ENCODE measurements at regions not wholly inside any gene's neighbourhood (a gene's known extent, or its start where the extent isn't known, plus 50 kb on each side); places are given as distances from the start of the nearest gene placed in this dataset.

GRCh38 chr10:36716291-36716690 lies 409.1 kb upstream of the ANKRD30A start:
- H3K27ac ChIP-seq: no peak overlapping the region
- H3K4me3 ChIP-seq: no peak overlapping the region

- Histone ChIP-seq H3K4me3 (no peak overlapping the region), H3K27ac (no peak overlapping the region)
Measured at GRCh38 chr10:36712695-36713094, 412.7 kb upstream of the ANKRD30A start.

DNA sequence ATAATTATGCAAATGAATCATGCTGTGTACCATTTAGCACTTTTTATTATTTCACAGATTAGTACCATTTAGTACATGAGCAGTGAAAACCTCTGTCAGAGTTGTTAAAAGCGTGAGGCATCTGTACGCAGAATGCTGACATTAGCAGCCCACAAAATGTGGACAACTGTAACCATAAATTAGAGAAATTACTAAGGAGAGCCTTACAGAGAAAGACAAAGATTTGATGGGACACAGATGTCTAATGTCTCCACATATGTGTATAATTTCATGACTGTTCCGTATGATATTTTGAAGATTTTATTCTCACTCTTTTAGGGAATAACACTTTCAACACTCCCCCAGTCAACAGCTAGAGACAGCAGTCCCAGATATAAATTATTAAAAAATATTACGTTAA lies 414.0 kb upstream of the ANKRD30A start:
- Histone ChIP-seq H3K4me3 (no peak overlapping the region), H3K27ac (peak overlapping the region in 1 of 21 experiments; percentile 18)

- no peak overlapping the region for H3K27ac ChIP-seq
Measured at GRCh38 chr10:36704124-36704523, 421.3 kb upstream of the ANKRD30A start.

DNA sequence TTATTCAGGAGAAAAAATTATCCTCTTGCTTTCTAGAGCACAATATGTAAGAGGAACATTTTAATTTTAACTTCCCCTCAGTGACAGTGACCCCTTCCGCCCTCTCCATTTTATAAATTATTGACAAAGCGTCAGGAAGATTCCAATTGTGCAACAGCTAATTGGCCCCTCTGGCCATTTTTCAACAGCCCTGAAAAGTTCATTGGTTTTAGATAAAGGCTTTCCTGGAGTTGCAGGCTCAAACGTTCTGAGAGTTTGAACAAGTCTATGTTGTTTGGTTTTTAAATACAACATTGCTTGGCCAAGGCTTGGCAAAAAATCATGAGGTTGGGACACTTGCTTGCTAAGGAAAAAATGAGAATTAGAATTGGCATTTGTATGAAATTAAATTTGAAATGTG lies 422.2 kb upstream of the ANKRD30A start:
- Histone ChIP-seq H3K4me3 (no peak overlapping the region), H3K27ac (no peak overlapping the region)

More at GRCh38 chr10:36704124-36704523, 421.3 kb upstream of the ANKRD30A start:
- no peak overlapping the region for H3K4me3 ChIP-seq

DNA sequence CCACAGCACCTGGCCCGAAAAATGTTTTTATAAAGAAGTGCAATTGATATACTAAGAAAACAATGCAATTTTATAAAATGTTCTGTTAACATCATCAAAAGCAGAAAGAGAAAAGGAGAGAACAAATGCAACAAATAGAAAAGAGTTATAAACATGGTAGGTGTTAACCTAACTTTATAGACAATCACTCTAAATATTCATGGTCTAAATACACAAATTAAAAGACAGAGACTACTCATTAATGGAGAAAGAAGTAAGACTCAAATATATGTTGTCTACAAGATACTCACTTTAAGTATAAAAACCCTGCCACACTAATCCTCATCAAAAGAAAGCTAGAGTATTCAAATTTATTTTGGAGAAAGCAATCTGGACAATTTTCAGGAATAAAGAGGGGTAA lies 425.3 kb upstream of the ANKRD30A start:
- H3K27ac ChIP-seq: no peak overlapping the region

DNA sequence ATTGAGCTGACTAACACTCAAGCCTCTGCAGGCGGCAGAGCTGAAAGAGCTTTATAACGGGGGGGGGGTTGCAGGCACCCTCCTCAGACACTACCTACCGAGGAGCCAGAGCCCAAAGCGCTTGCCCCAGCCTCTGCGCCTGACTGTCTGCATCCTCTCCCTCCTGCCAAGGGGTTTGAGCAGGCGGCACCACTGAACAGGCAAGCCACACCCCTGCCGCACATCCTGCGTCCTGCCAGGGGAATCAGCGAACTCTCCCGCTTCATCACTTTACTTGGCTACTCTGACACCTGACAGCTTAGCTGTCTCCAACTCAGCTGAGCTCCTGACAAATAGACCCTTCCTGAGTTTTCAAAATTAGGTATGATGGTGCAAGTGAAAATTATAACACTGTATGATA lies 432.6 kb upstream of the ANKRD30A start:
- H3K27ac ChIP-seq: no peak overlapping the region
- H3K4me3 ChIP-seq: no peak overlapping the region

More for the DNA sequence above, 425.3 kb upstream of the ANKRD30A start:
- H3K4me3 ChIP-seq: no peak overlapping the region

DNA sequence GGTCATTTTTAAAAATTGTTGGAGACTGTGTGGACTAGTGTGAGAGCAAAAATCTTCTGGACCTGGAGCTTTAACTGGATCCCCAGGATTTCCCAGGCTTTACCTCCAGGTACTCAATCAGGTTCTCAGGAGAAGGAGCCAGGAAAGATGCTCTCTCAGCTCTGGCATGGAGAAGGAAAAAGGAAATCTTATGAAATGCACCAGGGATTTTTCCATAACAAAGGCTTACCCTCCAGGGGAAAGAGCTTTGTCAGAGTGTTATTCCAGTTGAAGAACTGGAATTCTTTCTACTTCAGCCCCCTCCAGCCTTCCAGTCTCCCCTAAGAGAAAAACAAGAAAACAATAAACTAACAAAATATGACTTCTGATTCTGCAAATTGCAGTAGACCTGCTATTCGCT lies 436.7 kb upstream of the ANKRD30A start:
- Histone ChIP-seq H3K27ac (no peak overlapping the region), H3K4me3 (no peak overlapping the region)

GRCh38 chr10:36683421-36683820 lies 442.0 kb upstream of the ANKRD30A start:
- no peak overlapping the region for H3K4me3 ChIP-seq
- H3K27ac ChIP-seq: no peak overlapping the region

GRCh38 chr10:36681751-36682632 lies 443.4 kb upstream of the ANKRD30A start:
- H3K4me3 ChIP-seq: no peak overlapping the region
- no peak overlapping the region for H3K27ac ChIP-seq

DNA sequence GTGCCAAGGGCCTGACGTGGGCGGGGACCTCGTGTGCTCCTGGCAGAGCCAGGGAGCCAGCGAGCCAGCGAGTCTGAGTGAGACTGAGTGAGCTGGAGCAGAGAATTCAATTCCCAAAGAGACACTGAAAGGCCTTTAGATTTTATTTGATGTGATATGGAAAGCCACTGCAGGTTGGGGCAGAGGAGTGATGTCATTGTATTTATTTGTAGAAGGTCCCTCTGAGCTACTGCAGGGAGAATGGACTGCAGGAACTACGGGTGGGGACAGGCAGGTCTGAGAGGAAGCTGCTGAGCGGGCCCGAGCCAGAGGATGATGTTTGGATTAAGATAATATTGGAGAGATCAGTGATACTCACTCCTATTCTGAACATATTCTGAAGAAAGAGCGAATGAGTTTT lies 445.8 kb upstream of the ANKRD30A start:
- no peak overlapping the region for H3K4me3 ChIP-seq
- no peak overlapping the region for H3K27ac ChIP-seq

- no peak overlapping the region for H3K4me3 ChIP-seq
- no peak overlapping the region for H3K27ac ChIP-seq
Measured at GRCh38 chr10:36677431-36677768, 448.0 kb upstream of the ANKRD30A start.

- Histone ChIP-seq H3K4me3 (no peak overlapping the region), H3K27ac (no peak overlapping the region)
Measured at GRCh38 chr10:36676756-36677430, 448.5 kb upstream of the ANKRD30A start.

- no peak overlapping the region for H3K27ac ChIP-seq
- no peak overlapping the region for H3K4me3 ChIP-seq
Measured at GRCh38 chr10:36676321-36676720, 449.1 kb upstream of the ANKRD30A start.

DNA sequence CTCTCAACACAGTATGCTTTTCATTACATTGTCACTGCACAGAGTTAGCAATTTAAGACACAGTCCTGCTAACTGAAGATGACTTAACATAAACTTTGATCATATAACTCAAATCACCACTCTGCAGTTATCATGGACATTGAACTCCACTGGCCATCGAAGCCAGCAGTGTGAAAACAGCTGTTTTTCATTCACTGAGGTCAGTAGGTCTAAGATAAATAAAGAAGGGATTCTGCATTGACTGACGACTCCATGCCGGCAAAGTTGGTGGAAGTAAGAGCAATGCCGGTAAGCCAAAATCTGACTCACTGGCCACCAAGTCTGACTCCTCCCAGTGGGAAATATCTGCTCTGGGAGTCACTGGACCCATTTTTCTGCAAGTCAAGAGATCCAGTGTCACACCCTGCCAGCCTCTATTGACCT lies 449.9 kb upstream of the ANKRD30A start:
- no peak overlapping the region for H3K4me3 ChIP-seq
- no peak overlapping the region for H3K27ac ChIP-seq

DNA sequence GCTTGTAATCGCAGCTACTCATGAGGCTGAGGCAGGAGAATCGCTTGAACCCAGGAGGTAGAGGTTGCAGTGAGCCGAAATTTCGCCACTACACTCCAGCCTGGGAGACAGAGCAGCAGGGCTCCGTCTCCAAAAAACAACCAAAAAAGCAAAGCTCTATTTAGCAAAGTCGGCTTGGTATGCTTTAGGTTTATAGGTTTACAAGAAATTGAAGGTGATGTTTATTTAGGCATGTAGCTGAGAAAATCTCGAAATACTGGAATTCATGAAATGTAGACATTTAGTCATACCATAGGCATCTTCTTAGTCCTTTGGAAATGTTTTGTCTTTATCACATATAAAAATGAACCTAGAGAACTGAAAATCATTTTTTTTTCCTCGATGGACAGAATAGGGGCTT lies 453.8 kb upstream of the ANKRD30A start:
- H3K27ac ChIP-seq: no peak overlapping the region
- no peak overlapping the region for H3K4me3 ChIP-seq

DNA sequence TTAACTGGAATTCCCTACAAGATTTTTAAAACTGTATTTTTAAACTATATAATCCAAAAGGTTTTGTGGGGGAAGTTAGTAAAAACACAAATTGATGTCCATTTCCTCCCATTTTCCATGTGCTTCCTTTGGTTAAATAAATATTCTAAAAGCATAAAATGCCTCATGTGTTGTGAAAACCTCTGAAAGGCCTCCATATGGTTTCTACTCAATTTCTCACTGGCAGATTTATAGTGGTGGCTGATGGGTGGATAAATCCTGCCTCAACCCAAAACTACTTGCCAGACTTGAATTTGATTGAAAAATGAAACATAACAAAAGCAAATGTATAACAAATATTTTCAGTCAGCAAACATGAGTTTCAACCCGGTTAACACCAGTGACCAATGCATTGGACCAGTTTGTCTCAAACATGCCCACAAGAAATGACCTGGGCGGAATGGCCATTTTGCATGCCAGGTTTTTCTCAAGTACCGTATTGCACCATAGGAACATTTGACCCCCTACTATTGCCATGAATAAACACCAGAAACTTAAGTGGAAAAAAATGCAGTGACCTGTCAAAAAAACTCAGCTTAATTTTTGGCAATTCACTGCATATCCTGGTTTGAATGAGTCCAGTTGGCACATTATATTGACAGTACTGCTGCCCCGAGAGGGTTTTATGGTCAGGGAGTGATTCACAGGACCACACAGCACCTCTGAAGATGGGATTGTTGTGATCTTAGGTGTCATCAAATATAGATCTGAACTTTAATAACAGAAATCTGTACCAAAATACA lies 454.6 kb upstream of the ANKRD30A start:
- Histone ChIP-seq H3K27ac (no peak overlapping the region), H3K4me3 (no peak overlapping the region)

GRCh38 chr10:36669615-36670352 lies 455.6 kb upstream of the ANKRD30A start:
- H3K4me3 ChIP-seq: no peak overlapping the region
- H3K27ac ChIP-seq: no peak overlapping the region

- Histone ChIP-seq H3K4me3 (no peak overlapping the region), H3K27ac (no peak overlapping the region)
Measured at GRCh38 chr10:36666451-36666850, 458.9 kb upstream of the ANKRD30A start.

DNA sequence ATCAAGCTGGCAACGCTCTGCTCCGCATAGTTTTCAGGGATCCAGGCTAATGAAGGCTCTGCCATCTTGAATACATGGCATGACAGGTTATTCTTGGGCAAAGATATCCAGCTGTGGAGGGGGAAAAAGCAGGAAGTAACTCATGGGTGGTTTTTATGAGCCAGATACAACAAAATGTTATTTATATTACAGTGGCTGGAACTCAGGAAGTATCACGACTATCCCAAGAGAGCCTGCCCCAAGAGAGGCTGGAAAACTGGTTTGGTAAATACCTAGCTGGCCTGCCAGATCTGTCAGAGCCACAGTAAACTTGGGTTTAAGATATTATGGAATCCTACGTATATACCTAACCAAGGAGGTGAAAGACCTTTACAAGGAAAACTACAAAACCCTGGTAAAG lies 462.8 kb upstream of the ANKRD30A start:
- Histone ChIP-seq H3K27ac (no peak overlapping the region), H3K4me3 (no peak overlapping the region)

Data from skin epidermis (tissue), 12 donors.